K562 (cell line): ENCODE measurements at regions not wholly inside any gene's neighbourhood (a gene's known extent, or its start where the extent isn't known, plus 50 kb on each side); places are given as distances from the start of the nearest gene placed in this dataset.

Experiments used
- BRF2 ChIP-seq: IDR thresholded peaks from 3 replicates; pipeline ENCODE4 v1.6.1; 2011; ENCODE audit warnings: borderline replicate concordance, mild to moderate bottlenecking; ENCODE audit not compliant: insufficient read length, insufficient read depth
- CBX3 ChIP-seq, 2 experiments: IDR thresholded peaks; 1 replicate in 1 of 2; 2 replicates in 1 of 2; pipeline ENCODE4 v1.6.1; 2012; ENCODE audit warnings: inconsistent platforms in 2 of 2, low read length in 2 of 2, borderline replicate concordance in 1 of 2, control low read depth in 1 of 2
- CREB5 ChIP-seq: fragments of 250-450 bp; sonication (Bioruptor Pico); IDR thresholded peaks from 2 replicates; pipeline ENCODE4 v1.5.0; 2020; ENCODE audit warnings: mild to moderate bottlenecking
- JUND ChIP-seq, 2 experiments: IDR thresholded peaks; 2 replicates in 1 of 2; 3 replicates in 1 of 2; pipeline ENCODE4 v1.6.1; 2011; ENCODE audit warnings: borderline replicate concordance in 2 of 2, low read depth in 2 of 2, low read length in 2 of 2, improper control_type of control experiment in 1 of 2, missing biosample characterization in 1 of 2, missing genetic modification characterization in 1 of 2, missing genetic modification reagents in 1 of 2
- KAT2B ChIP-seq: IDR thresholded peaks from one replicate; pipeline ENCODE4 v1.6.1; 2012; ENCODE audit warnings: low read depth, mild to moderate bottlenecking, control low read depth, inconsistent platforms, low read length, moderate library complexity
- MLLT1 ChIP-seq, 2 experiments: fragments of 450-650 bp; IDR thresholded peaks; 2 replicates each; pipeline ENCODE4 v1.6.1; 2016
- MTF1 ChIP-seq: fragments of 250-450 bp; sonication (Bioruptor Pico); IDR thresholded peaks from 2 replicates; pipeline ENCODE4 v1.9.0; 2021; ENCODE audit warnings: moderate library complexity, mild to moderate bottlenecking, inconsistent platforms, borderline replicate concordance
- NCOR1 ChIP-seq: fragments of 450-650 bp; IDR thresholded peaks from 2 replicates; pipeline ENCODE4 v1.6.1; 2016; ENCODE audit warnings: mild to moderate bottlenecking, moderate library complexity
- POLR2AphosphoS5 ChIP-seq: IDR thresholded peaks from 2 replicates; pipeline ENCODE4 v1.6.1; 2011; ENCODE audit warnings: mild to moderate bottlenecking, low read depth, low read length, moderate library complexity; ENCODE audit not compliant: control insufficient read depth, insufficient read depth
- SAFB2 ChIP-seq: fragments of 200-400 bp; formaldehyde crosslinking; IDR thresholded peaks from 2 replicates; pipeline ENCODE4 v1.6.1; 2018; ENCODE audit warnings: borderline replicate concordance, low read length, low read depth, moderate library complexity; ENCODE audit not compliant: severe bottlenecking
- TBL1XR1 ChIP-seq, 2 experiments: IDR thresholded peaks; 2 replicates each; pipeline ENCODE4 v1.6.1; 2012; ENCODE audit warnings: improper control_type of control experiment in 2 of 2, low read length in 2 of 2, mild to moderate bottlenecking in 1 of 2
- ZBTB43 ChIP-seq: sonication (generic); formaldehyde crosslinking; IDR thresholded peaks from 2 replicates; pipeline ENCODE4 v1.8.0; 2023; ENCODE audit warnings: mild to moderate bottlenecking, missing genetic modification reagents

- no peak for TF ChIP-seq TBL1XR1 (IDR thresholded peaks at IDR 0.05; ENCODE audit: low read length in 2 of 2)
- TF ChIP-seq JUND (IDR thresholded peaks at IDR 0.05; ENCODE audit: borderline replicate concordance, low read depth, low read length), result no peak
- no peak for TF ChIP-seq JUND (tag; IDR thresholded peaks at IDR 0.05; ENCODE audit: borderline replicate concordance, low read depth, low read length)
- TF ChIP-seq CBX3 (IDR thresholded peaks at IDR 0.05; ENCODE audit: borderline replicate concordance in 1 of 2, low read length in 2 of 2), result no peak
- TF ChIP-seq POLR2AphosphoS5, result no peak
- no peak for TF ChIP-seq KAT2B
- TF ChIP-seq MLLT1 (IDR thresholded peaks at IDR 0.05), result no peak
- TF ChIP-seq SAFB2, result no peak
- TF ChIP-seq MTF1 (CRISPR knock-in tag), result no peak
- no peak for TF ChIP-seq BRF2
- no peak for TF ChIP-seq ZBTB43 (CRISPR knock-in tag)
- no peak for TF ChIP-seq NCOR1
- TF ChIP-seq CREB5 (CRISPR knock-in tag), result no peak
Measured at GRCh38 chr22:47854251-47854650, 1091.8 kb downstream of the TBC1D22A start.
